NCI-H1092 treated with DMSO at 0.1 percent for 48 hours (cell line): ENCODE measurements at regions not wholly inside any gene's neighbourhood (a gene's known extent, or its start where the extent isn't known, plus 50 kb on each side); places are given as distances from the start of the nearest gene placed in this dataset.
A peak's percentile ranks its signal among the peaks of the same experiment; 100 is the strongest.
"Not testable (repeated sequence)": the region's sequence is repeated elsewhere in the genome, so short reads cannot be mapped to it uniquely, and the experiment has no call there.

ENCODE experiments used
- DNase-seq: peaks from one replicate; lab custom pipeline; 2025; lab: John Stamatoyannopoulos, UW

DNA sequence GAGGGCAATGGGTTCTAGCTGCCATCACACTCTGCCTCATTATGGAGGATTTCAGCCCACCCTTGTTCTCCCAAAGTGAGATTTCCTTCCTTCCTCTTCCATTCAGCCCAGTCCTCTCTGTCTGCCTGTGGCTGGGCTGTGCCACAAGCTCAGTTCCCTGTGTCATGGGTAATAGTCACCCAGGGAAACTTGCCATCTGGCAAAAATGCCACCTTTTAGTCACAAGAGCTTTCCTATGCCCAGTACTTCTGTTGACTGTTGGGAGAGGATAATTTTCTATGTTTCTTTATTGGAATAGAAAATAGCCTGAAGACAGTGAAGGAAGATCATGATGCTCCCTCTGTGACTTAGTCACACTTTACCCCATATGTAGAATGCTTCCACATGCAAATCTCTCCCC lies 71.4 kb downstream of the TLR4 start:
- no peak for DNase-seq

DNA sequence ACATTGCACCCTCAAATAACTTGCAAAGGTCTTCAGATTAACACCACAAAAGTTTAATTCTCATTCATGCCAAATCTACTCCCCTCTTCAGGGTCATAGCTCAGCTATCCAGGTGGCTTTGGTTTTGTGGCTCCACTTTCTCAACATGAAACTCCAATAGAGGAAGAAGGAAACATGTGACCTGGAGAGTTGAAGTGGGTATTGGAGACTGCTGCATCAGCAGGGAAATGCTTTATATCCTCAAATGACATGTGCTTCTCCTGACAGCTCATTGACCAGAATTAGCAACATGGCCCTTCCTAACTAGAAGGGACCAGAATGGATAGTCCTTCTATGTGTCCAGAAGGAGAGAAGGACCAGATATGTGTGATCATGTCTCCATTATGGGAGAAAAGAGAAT lies 73.6 kb downstream of the TLR4 start:
- DNase-seq, result no peak

DNA sequence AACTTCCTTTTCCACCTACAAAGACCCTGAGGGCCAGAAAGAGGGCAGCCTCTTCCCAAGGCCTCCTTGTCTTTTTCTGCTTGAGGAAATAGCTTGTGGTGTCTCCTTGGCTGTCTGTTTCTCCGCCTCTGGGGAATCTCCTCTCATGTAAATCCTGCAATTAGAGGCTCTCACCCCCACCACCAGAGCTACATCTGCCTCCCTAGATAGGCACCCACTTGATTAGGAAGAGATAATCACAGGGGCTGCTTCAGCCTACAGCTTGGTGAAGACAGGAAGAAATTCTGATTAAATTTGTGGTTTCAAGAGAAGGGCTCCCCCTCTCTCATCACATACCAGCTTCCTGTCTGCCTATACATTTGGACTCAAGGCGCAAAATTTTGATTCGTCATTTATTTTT lies 75.6 kb downstream of the TLR4 start:
- DNase-seq, result no peak

DNA sequence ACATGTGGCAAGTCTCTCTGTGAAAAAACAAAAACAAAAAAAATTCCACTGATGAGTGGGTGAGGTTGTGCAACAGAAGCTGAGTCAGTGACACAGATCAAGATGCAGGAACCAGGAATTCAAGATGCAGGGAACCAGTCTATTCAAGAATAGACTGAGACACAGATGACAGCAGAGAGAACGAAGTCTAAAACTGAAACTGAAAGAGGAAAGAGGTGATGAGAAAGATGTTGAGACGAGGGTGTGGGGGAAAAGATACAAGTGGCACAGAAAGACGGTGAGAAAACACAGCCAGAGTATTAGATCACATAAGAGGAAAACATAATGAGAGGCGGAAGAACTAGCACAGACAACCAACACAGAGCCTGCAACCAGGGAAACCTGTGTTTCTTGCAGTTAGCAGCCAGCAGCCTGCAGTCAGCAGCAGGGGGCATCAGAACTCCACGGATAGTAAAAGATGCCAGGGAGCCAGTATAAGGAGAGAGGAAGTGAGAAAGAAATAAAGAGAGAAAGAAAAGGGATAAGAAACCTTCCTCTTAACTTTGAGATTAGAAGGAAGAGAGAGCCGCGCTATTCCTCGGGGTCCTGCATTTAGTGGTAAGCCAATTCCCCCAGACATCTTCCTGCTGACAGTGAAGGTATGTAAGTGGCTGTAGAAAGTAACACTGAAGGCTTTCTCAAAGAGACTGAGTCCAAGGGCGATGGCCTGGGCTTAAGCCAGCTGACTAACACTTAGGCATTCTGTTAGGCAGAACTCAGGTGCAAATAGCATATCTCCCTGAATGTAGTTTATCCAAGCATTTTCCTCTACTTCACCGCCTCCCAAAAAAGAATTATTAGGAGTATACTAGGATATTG lies 79.0 kb downstream of the TLR4 start:
- DNase-seq, result peak; percentile 75

DNA sequence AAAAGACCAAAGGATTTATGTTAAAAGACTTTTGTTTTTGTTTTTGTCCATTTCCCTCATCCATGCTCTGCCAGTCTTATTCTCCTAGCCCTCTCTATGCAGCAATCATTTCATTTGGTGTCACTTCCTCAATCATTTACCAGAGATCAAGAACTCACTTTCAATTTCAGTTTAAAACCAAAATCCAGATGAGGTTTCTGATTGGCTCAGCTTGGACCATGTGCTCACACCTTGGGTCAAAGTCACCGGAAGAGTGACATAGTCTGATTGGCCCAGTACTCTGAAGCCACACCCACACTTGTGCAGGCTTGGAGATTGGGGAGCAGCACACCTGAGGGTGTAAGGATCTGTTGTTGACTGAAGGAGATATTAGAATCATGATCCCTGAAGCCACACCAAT lies 79.6 kb downstream of the TLR4 start:
- DNase-seq, result no peak

DNA sequence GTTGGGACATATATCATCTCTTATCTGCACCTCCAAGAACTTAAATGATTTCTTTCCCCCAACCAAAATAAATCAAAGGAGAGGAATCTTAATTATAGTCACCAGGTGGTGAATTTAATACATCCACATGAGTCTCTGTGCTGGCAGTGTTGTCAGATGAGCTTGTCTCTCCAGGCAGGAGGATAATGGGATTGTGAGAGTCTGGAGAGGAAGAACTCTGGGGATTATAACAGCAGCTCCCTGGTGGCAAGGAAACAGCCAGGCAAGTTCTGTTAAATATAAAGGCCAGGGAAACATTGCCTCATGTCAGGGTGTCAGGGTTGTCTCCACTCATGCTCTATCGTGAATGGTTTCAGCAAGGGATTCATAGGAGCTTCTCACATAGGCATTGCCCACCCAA lies 80.8 kb downstream of the TLR4 start:
- no peak for DNase-seq

DNA sequence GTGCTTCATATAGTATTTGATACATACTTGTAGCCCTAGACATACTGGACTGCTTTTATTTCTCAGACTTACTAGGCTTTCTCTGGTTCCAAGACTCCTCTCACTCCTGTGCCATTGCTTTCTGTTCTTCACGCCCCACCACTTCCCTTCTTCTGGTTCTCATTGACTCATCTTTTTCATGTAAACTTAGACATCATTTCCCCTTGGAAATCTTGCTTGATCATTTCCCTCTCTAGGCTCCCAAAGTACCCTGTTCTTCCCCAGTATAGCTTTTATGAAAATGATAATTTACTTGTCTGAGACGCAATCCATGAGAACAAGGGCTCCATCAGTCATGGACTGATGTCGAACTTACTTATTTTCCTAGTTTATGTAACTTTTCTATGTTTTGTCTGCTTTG lies 83.5 kb downstream of the TLR4 start:
- no peak for DNase-seq

DNA sequence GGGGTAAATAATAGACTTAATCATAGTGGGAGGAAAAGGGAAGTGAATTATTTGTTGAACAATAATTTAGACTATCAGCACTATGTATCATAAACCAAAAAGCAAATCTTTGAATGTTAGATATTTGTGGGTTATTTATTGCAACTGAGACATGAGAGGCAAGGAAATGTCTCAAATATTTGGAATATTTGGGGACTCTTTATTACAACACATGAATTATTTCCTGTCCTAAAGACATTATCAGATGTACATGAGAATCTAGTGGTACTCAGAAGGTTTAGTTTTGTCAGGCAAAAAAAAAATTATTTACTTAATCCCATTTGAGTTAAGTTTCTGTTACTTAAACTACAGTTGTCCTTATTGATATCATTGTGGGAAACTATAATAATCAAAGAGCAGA lies 91.1 kb downstream of the TLR4 start:
- DNase-seq, result no peak

DNA sequence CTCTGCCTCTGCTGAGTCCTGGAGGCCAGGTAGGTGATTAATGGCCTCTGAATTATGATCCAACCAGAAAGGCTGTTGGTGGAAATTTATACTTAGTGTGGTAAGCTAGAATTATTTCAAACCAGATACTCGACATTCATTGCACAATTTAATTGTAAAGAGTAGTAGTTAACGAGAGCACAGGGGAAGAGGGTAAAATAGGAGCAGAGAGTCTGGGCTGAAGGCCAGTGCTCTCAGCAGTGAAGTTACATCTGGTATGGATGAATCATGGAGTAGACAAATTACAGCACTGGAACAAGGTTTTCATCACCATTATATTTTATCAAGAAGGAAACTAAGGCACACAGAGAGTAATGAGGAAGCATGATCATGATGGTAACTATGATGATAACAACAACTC lies 92.5 kb downstream of the TLR4 start:
- no peak for DNase-seq

DNA sequence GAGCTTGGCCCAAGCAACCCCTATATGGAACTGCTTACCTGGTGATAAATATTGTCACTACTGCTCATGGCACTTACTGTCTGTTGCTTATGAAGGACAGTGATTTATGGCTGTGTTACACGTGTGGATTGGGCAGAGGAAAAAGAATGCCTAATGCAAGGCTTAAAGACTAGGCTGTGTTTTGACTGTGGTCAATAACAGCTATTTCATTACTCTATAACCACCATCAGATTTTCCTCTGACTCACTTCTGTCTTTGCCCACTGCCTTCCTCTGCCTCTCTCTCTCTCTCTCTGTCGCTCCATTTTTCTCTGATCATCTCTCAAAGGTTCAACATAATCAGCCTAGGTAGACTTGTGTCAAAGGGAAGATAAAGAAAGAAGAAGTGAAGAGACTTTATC lies 96.2 kb downstream of the TLR4 start:
- DNase-seq, result no peak

DNA sequence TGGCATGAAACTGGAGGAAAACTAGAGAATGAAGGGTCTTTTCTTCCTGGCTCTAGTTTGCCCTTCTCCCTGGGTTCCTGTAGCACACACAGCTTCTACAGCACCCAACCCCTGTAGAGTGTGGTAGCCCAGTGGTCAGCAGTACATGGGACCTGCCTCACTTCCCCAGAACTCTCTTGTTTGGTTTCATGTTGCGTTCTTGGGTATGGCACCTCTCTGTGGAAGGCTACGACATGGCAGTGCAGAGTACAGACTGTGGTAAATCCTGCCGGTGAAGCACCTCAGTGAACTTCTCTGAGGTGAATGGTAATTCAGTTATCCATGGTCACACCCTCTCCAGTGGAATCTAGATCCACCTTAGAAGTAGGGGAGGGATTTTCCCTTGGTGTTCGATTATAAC lies 105.5 kb downstream of the TLR4 start:
- DNase-seq, result no peak

DNA sequence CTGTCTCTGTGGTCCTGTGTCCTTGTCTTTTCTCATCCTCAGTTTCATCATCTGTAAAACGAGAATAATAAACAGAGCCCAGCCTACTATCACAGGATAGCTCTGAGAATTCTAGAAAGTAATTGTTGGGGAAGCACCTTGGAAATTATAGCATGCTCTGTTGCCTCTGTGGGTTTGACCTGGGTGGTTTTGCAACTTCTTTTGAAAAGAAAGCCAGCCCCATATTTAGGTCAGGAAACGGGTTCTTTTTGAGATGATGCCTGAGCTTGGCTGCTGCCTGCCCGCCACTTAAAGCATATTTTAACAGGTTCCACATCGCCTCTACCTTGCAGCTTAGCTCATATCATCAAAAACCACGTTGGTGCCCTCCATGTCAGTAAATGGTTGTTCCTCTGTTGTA lies 111.1 kb downstream of the TLR4 start:
- DNase-seq, result no peak

DNA sequence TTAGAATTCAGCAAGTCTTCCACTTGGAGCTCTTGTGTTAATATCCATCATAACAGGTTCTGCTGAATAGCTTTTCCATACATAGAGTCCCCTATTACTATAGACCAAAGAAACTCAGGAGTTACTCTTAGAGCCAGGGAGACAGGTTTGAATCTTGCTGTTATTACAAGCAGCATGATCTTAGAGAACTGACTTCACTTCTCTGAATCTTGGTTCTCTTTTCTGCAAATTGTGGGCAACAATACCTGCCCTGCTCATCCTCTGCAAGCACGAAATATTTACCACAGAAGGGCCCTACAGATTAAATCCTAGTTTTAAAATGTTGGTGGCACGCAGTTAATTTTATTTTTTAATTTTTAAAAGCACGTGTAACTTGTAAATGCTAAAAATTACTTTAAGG lies 111.7 kb downstream of the TLR4 start:
- no peak for DNase-seq

DNA sequence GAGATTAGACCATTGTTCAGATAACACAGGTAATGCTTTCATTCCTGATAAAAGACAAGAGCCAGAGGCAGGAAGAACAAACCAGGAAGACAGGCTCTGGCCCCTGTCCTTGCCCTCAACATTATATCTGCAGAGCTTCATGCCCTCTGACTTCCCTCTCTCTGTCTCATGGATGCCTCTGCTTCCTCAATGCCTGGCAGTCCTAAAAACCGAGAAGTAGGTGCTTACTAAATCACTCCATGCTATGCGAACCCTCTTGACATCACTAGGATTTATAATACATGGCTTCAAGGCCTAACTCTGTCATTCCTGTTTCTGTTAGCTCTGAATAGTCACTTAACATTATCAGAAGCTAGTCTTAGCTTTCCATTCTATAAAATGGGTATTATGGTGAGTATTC lies 117.8 kb downstream of the TLR4 start:
- no peak for DNase-seq

DNA sequence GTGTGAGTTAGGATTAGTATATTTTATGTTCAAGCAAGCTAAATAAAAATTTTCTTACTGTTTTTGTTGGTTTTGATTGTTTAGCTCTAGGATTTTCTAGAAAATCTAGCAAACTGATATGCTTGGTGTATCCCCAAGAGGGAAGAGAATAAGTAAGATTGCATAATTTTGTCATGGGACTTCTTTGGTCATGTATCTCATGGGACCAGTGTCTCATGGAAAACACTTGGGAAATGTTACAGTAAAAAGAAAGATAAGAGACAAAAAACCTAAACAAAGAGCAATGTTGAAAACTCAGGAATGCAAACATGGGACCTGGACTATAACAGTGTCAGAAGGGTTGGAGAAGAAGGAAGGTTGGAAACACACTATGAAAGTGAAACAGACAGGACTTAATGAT lies 119.4 kb downstream of the TLR4 start:
- no peak for DNase-seq

DNA sequence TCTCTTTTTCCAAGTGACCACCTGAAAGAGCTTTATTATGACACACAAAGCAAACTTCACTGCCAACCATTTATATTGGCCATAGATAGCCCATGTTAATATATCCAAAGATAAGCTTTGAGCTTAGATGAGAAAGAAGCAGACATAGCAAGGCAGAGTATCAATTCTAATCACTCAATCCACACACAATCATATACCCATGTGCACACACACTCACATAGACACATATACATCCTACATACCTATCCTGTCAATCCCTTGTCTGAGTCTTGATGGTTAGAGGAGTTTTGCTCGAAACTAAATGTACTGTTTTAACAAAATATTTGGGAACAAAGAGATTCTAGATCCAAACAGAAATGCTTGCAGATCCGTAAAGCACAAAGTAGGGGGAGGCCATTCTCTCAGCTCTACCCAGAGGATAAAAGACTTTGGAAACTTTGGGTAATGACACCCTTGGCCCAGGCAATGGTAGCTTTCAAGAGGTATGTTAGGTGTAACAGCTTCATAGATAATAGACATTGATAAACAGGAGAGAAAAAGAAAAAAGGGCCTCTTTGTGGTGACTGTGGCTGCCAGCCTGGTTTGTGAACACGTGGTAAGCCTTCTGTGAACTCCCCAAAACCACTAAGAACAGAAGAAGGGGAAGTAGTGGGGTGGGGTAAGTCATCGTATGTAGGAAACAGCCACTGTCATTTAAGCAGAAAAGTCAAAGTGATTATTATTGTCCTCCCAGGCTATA lies 121.6 kb downstream of the TLR4 start:
- DNase-seq, result no peak

DNA sequence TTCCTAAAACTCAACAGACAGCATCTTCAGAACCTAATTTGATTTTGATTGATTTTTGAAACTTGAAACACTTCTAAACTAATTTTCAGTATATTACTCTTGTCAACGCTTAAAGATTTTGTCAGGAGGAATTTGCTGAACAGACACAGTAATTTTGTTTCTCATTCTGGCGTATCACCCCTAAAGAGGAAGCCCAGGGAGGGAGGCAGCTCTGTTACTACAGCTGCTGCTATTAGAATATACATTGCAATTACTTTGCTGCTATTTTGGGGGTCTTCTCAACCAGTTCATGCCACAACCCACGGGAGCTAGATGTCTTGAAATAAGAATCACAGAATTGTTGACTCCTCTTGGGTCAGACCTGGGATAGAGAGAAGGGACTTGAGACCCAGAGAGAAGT lies 122.6 kb downstream of the TLR4 start:
- DNase-seq, result no peak

DNA sequence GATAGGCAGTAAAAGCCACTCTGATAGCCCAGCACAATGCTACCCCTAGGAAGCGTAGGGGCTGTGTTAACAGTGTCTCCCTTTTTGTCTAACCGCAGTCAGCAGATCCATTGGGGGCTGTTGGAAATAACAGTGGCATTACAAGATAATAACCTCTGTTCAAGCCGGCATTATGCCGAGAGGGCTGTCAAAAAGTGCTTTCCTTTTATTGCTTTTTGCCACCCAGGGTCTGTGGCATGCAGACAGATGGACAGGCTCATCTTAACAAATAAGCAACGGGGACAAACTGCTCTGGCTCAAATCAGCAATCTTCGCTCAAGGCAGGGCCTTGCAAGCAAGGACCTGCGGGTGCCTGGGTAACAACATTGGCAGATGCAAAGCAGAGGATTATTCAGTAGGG lies 123.3 kb downstream of the TLR4 start:
- no peak for DNase-seq

DNA sequence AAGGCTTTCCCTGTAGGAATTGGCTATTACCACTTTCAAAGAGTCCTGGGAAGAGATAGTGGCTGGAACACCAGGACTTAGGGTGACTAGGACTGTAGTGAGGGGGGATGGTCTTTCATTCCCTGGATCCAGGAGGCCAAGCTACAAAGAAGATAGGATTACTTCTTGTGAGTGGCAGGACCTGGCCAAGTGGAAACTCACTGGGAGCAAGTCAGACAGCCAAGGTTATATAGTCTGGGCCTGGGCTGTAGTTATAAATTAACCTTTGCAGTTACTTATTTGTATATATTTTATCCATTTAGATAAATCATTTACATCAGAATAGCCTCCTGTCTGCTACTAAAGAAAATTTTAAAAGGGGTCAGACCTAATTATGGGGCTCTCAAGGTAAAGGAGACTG lies 124.3 kb downstream of the TLR4 start:
- DNase-seq, result no peak

DNA sequence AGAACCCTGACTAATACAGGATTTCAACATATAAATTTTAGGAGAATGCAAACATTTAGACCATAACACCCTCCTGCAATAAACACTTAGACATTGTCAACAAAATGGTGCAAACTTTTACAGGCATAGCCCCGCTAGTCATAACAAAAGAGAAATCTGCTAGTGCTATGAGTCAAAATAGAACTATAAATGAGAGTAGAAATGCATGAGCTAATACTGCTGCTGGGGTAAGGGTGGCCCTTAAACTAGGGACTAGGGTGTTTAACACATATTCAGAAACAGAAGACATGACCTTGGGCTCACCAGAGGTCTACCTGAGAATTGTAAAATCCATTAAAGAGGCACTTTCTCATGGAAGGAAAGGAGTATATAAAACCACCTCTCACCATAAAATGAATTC lies 131.6 kb downstream of the TLR4 start:
- DNase-seq, result no peak

DNA sequence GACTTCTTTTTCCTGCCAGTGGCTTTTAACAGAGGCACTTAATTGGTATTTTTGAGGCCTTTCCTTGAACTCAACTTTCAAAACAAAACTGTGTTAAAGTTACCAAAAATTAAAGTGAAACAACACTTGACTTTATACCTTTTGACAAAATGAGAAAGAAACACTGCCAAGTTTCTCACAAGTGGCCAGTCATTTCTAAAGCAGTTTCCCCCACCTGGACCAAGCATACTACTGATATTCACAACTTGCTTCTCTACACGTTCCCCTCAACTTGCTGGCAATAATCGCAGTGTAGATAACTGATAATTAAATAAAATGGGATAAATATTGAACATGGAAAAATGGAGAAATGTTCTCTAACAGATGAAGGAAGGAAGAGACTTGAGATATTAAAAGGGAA lies 135.7 kb downstream of the TLR4 start:
- DNase-seq, result no peak

DNA sequence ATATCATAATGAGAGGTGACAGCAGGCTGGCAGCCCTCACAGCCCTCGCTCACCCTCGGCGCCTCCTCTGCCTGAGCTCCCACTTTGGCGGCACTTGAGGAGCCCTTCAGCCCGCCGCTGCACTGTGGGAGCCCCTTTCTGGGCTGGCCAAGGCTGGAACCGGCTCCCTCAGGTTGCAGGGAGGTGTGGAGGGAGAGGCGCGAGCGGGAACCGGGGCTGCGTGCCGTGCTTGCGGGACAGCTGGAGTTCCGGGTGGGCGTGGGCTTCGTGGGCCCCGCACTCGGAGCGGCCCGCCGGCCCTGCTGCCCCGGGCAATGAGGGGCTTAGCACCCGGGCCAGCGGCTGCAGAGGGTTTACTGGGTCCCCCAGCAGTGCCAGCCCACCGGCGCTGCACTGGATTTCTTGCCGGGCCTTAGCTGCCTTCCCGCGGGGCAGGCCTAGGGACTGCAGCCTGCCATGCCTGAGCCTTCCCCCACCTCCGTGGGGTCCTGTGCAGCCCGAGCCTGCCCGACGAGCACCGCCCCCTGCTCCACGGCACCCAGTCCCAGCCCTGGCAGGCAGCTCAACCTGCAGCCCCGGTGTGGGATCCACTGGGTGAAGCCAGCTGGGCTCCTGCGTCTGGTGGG lies 147.7 kb downstream of the TLR4 start:
- DNase-seq, result not testable (repeated sequence)

DNA sequence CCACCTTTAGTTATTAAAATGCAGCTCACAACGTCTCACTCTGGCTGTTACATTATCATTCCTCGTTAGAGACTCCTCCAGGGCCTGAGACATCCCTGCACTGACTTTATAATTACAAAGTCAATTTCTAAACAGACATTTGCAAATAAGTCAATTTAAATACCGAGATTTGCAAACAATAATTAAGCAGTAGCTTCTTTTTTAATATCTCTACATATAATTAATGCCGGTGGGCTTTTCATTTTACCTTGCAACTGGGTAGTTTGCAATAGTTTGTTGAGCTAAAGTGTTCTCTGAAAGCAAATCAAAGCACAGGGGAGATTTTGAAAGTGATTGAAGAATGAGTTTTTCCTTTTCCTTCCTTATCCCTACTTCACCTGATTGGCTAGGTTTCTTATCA lies 154.4 kb downstream of the TLR4 start:
- DNase-seq, result no peak
